ENCODE measurements at regions not wholly inside any gene's neighbourhood (a gene's known extent, or its start where the extent isn't known, plus 50 kb on each side); places are given as distances from the start of the nearest gene placed in this dataset.

DNA sequence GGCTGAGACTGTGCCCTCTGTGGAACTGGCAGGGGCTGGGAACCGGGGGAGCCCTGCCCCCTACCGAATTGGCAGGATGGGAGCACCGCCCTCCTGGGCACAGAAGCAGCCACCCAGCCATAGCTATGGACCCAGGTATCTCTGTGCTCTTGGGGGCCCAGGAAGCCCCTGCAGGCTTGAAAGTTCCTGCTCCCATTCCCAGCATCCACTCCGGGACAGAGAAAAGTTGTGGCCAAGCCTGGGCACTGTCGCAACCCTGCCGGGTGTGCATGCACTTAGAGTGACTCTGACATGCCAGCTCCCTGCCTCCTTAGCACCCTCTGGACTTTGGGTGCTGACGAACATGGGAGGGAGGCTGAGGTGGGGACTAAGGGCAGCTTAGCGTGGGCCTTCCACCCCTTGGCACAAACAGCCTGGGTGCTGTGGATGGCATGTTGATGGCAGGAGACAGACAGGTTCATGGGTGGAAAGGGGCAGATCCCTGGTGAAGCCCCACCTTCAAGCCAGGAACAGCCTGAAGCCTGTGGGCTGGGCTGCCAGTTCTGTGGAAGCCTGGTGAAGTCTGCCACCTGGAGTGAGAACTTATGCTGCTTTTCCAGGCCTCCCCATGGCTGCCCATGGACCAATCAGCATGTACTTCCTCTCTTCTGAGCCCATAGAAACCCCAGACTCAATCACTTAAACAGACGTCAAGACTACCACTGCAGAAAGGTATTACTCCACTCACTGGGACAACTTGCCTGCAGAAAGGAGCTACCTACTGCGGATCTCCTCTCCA, 279.0 kb downstream of the ATXN7L3B start:
- DNase-seq (ENCODE audit: low spot score), result no peak

DNA sequence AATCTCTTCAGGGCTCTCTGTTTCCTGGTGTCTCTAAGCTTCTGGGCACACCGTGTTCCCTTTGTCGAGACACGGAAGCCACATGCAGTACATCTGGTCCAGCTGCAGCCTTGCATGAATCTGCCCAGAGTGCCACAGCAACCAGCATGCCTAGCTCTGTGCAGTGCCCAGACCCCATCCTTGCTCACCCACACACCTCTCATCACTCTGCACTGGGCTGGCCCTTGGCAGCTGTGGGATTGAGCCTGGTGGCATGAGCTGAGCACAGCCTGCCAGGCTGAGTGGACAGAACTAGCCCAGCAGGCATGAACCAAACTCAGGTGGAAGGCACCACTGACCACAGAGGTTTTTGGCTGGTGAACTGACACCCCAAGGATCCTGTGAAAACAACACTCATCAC, 279.9 kb downstream of the ATXN7L3B start:
- DNase-seq (ENCODE audit: low spot score), result no peak

DNA sequence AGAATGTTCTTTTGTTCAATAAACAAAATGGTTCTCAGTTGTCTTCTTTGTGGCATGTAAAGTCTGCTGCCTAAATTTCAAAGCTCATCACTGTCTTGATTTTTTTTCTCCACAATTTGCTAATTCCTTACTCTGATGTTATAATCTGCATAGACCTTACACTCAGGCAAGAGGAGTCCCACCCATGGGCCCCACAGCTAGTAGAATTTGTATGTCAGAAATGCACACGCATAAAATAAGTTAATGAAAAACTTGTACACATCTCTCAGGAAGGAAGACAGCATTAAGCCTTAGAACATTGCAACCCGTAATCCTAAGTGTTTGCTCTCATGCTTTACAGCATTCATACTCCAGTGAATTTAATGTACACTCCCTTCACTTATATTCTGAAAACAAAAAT, 280.8 kb downstream of the ATXN7L3B start:
- DNase-seq (ENCODE audit: low spot score), result no peak

DNA sequence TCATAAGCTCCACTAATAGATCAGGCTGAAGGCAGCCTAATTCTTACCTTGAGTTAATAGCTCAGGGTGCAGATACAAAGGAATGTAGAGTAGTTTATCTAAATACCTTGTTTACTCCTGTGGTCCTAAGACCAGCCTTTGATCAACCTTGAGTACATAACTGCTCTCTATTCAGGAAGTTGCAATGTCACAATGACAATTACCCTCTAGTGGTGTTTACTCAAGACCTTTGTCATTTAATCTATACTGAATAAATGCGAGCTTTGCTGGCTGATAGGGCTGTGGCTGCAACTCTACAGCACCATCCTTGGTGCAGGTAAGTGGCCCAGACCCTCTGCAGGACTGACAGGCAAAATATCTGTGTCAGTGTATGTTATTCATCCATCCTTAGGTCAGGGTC, 282.7 kb downstream of the ATXN7L3B start:
- no peak for DNase-seq (ENCODE audit: low spot score)

DNA sequence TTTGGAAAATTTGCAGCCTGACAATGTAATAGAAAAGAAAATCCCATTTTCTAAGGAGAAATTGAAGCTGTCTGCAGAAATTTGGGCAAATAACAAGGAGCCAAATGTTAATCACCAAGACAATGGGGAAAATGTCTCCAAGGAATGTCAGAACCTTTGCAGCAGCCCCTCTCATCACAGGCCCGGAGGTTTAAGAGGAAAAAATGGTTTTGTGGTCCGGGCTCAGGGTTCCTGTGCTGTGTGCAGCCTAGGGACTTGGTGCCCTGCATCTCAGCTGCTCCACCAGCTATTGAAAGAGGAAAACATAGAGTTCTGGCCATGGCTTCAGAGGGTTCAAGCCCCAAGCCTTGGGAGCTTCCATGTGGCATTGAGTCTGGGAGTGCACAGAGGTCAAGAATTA, 298.9 kb downstream of the ATXN7L3B start:
- no peak for DNase-seq (ENCODE audit: low spot score)

DNA sequence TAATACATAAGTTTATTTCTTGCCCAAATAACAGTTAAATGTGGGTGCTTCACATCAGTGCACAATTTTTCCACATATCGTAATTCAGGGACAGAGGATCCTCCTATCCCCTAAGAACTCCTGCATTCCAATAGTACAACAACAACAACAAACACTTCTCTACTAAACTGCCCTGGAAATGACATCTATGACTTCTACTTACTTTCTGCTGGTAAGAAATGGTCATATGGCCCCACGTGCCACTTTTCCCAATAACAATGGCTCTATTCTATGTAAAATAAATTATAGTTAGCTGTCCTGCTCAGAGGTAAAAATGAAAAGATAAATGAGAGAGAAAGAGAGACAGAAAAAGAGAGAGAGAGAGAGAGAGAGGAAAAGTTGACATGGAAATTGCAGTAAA, 308.5 kb downstream of the ATXN7L3B start:
- DNase-seq (ENCODE audit: low spot score), result no peak

DNA sequence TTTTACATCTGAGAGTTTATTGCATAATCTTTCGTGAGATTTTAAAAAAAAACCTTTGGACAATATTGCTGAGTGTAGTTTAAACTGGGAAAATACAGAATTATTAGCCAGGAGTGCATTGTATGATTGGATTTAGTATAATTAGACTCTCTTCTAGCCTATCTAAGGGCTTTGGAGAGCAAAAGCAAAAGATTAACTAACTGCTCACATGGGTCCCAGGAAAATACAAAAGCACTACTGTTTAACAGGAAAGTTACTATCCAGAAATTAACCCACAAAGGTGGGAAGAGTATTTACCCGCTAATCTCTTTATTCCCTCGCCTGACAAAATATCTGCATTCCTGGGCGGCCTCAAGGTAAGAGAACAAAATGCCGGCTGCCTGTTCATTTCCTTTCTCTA, 309.5 kb downstream of the ATXN7L3B start:
- DNase-seq (ENCODE audit: low spot score), result no peak

DNA sequence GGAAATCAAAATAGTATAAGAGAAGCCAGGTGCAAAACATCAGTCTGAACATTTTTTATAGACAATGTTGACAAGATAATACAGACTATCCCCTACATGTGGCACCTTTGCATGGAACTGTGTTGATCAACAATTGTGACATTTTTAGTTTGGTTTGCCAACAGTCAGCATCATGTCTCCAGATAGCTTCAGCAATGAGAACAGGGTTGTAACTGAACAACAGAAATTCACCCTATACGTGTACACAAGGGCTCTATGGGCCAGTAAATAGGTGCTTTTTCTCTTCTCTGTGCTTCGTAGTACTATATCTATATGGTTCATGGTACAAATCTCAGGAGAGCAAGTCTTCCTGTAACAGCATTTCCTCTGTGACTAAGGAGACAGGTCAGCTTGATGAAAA, 310.4 kb downstream of the ATXN7L3B start:
- DNase-seq (ENCODE audit: low spot score), result no peak

DNA sequence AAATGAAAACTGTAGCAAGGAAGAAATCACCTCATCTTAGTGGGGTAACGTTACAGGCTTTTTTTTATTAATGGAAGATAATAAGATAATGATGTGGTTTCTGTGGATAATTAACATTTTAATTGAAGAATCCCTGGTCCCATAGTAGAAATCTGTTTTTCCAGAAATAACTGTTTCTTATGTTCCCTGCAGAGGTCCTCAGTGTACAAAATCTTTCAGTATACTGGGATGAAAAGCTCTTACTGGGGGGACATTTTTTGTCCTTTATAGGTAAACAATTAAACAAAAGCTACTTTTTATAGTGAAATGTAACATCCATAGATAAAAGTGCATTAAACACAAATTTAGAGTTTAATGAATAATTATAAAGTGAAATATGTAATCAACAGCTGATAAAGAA, 312.2 kb downstream of the ATXN7L3B start:
- no peak for DNase-seq (ENCODE audit: low spot score)

DNA sequence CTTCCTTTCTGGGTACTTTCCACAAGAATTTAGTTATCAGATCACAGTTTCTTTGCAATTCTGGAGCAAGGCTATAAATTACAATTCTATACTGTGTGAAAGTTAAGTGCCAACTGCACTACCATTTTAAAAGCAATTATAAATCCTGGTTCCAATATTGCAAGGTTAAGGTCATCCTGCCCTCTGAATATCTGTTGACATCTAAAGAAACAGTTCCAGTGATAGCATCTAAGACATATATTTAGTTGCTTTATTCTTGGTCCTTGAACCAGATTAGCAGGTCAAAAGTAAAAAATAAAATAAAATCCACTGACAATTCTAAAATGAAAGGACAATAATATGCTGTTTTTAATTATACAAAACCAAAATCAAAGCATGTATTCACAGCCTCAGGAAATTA, 334.2 kb downstream of the ATXN7L3B start:
- no peak for DNase-seq (ENCODE audit: low spot score)

DNA sequence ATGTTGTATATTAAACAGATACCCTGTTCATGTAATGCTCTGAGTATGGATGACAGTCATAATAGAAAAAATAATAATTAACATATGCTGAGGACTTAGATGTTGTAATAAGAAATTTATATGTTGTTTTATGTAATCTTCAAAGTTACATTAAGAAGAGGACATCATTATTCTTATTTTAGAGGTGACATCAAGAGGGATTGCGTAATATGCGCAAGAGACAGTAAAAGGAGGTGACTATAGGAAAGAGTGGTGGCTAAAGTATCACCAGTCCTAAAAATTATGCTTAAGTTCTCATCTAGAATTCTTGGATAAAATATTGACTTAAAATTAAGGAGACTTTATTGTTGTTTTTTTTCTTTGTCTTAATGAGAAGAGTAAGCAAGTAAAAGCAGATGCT, 323.9 kb downstream of the KCNC2 start:
- DNase-seq (ENCODE audit: low spot score), result no peak

DNA sequence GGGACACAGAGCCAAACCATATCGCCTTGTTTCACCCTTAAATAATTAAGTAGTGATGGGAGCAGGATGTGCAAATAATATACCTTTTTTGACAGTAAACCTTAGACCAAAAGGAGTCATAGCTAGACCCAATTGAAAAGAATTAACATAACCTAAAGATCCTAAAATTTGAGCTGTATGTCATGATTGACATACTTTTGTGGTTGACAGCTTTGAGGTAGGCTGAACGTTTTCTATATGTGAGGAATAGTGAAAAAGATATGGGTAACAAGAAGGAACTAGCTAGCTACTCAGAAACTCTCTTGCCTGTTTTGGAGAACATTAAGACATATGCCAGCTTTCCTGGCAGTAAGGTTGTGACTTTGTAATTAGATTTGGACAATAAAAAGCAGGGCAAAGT, 320.6 kb downstream of the KCNC2 start:
- no peak for DNase-seq (ENCODE audit: low spot score)

DNA sequence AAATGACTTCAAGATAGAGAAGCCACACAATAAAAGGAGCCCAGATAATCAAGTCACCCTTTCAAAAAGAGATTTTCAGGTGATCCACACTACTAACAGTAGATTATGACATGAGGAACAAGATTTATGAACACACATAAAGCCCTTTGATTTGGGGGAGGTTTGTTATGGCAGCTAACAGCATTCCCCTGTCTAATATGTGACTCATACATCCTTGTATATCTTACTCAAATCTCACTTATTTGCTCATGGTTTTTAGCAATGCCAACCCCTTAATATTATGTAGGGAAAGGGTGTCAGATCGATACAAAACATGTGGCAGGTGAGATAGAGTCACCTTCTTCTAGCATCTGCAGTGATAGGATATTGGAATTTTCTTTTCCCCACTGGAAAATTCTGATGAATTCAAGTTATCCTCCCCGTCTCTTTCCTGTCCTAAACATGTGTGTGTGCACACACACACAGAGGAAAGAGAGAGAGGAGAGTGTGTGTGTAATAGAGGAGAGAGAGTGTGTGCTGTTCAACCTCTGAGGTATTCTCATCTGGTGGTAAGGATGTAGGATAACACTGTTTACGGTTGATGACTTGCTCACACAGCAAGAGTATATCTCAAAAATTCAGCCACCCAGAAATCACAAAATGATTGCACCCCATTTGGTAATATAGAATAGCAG, 319.9 kb downstream of the KCNC2 start:
- DNase-seq (ENCODE audit: low spot score), result no peak

DNA sequence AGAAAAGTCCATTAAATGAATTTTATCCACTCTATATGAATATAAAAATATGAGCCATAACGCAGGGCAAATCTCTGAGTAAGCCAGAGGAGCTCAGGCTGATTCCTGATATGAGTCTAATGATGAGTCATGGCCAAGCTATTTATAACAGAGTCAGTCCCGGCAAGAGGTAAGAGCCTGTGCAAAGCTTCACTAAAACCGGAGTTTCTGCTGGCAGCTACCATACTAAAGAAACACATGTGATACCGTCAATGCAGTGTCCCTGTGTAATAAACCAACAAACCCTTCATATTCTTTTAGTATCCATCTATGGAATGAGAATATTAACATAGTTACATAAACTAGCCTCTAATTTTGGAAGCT, 319.4 kb downstream of the KCNC2 start:
- DNase-seq (ENCODE audit: low spot score), result peak; percentile 4

DNA sequence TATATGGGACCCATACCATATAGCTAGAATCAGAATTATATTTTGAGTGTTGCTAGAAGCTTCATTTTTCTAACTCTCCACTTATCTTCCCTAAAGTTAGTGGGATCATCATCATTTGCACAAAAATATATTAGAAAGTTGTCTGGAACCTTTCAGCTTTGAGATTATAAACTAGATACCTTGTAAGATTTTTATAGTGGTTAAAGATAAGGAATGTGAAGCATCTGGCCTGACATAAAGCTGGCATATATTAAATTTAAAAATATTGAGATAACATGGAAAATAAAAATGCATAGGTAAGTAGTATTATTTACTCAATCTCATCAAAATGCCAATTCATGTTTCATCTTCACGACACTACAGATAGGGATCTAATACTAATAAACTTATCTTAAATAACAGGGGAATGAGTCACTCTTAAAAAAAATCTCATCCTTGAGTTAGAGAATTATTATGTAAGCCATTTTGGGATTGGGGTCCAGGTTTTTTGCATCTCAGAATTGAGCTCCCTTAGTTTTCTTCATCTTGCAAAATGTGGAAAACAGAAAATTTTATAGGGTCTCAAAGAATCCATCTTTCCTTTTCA, 318.5 kb downstream of the KCNC2 start:
- DNase-seq (ENCODE audit: low spot score), result no peak

DNA sequence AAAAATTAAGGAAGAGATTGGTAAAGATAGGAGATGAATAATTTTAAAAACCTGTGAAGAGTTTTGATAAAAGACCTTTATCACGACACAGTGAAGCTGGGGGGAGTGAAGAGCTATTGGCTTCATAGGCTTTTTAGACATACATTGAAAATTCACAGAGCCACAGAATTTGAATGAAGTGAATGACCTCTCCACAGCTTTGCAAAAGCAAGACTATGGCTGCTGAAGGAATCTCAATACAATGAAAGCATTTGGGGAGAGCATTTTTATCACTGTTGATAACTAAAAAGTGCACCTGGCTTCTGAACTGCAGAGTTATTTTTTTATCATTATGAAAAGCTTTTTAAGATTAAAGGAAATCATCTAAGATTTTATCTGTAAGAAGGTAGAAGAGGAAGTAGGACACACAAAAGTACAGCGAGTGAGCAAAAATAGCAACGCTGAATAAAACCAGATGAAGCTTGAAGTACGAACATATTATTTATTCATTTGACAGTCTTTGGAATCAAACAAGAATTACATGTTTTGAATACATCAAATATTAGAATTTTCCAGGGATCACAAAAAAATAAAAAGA, 317.5 kb downstream of the KCNC2 start:
- no peak for DNase-seq (ENCODE audit: low spot score)

DNA sequence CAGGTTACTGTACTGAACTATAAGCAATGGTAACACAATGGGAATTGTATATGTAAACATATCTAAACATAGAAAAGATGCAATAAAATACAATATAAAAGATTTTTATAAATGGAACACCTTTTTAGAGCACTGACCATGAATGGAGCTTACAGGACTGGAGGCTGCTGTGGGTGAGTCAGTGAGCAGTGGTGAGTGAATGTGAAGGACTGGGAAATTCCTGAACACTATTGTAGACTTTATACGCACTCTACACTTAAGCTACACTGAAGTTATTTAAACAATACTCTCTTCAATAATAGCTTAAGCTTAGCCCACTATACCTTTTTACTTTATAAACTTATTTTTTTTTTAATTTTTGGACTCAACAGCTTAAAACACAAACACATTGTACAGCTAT, 313.5 kb downstream of the KCNC2 start:
- DNase-seq (ENCODE audit: low spot score), result no peak

DNA sequence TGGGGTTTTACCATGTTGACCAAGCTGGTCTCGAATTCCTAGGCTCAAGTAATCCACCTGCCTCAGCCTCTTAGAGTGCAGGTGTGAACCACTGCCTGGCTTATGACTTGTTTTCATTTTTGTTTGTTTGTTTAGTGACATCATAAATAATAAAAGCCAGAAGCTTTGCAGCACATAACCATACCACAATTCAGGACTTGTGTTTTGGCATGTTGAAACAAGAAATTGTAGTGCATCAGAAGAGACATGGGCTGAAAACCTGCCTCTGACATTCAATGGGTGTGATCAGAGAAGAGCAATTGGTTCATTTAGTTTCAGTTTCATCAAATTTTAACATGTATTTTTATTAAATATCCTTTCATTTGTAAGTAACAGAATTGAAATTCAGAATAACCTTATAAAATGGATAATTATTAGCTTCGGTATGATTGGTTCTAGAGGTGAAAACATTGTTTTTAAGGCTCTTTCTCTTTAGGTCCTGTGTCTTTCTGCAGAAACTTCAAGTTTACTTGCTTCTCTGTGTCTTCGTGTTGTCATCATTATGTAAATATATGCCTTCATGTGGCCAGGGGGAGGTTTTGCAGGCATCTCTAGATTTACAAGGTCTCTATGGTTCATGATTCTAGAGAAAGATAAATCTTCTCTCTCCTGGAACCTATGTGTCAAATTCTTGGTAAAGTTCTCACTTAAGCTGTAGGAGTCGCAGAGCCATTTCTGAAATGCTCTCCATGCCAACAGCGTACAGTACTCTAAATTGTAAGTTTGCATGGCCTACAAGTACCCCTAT, 312.0 kb downstream of the KCNC2 start:
- no peak for DNase-seq (ENCODE audit: low spot score)

DNA sequence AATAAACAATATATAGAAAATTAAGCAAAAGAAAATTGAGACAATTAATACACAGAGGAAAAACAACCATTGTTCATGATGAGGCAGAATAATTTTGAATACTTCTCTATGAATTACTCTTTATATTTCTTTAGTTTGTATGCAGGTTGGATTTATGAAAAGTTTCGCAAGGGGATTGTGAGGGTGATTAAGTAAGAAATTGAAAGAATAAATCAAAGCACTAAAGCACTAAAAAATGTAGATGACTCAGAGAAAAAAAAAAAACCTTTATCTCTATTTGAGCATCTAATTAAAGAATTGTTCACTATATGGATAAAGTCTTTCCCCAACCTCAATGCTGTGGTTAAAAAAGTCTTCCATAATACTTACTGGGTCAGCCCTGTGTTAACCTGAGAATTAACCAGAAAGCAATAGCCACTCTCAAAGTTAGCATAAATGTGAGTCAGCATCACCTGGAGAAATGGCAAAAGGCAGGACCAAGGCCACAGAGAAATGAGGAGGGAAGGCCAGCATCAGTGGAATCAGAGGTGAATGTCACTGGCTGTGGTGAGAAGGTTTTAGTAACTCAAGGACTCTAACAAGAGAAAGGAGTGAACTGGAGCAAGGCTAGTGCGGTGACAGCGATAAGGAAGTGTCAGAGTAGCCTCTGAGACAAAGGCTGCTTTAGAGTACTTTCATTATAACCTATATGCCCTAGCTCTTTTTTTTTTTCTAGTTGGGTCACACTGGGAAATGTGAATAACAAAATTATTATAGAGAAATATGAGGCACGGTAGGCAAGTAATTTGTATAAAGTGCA, 310.4 kb downstream of the KCNC2 start:
- DNase-seq (ENCODE audit: low spot score), result no peak

DNA sequence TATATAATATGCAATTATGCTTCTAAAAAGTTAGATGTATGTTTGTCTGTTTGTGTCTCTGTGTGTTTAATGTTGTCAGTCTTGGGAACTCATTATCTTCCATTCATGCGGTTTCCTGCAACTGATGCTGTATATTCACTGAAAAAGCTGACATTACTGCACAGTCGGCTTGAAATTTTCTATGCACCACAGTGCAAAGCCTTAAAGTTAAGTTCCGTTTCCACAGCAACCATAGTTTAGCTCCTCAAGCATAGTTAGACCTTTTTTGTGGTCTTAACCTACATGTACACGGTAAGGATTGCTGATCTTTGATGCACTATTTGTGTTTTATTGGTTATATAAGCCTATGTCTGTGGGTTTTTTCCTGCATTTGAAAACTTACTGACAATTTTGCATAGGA, 309.4 kb downstream of the KCNC2 start:
- DNase-seq (ENCODE audit: low spot score), result no peak

DNA sequence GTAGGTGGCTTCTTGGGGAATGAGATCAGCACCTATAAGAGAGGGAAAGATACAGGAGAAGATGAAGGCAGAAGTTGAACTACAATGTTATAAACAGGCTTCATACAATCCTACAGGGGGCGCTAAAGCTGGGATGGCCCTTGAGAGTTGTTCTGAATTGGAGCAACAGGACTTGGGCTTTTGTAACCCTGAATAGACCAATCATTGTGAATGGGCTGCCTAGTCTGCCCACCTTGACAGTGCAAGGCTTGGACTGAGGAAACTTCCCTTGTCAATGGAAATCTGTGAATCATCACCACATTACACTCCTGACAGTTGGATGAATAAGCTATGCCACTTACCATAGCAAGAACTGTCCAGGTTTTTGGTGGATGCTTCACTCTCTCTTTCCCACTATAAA, 306.1 kb downstream of the KCNC2 start:
- peak; percentile 5 for DNase-seq (ENCODE audit: low spot score)

DNA sequence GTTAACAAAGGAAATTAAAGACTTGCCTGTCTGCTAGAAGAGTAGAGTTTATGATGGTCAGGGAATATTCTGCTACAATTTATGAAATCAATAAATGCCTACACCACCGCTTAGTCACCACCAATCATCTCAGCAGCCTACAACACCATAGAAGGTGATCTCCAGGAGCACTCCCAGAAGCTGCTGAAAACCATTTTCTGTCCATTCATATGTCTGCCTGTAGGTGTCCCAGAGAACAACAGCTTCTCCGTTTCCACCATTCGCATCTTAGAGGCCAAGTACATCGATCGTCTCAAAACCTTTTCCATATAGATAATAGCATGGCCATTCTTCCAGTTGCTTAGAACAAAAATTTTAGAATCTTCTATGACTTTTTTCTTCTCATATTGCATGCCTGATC, 303.4 kb downstream of the KCNC2 start:
- DNase-seq (ENCODE audit: low spot score), result no peak
